Naive B cell (primary cell): ENCODE measurements at regions not wholly inside any gene's neighbourhood (a gene's known extent, or its start where the extent isn't known, plus 50 kb on each side); places are given as distances from the start of the nearest gene placed in this dataset.

Experiments used
- ATAC-seq, 2 donors: fragments of 150-1000 bp; cut with Tn5 transposase; 2 replicates each; pipeline ENCODE4 v1.10.0; 2021; ENCODE audit warnings: low read depth in 2 of 2, mild to moderate bottlenecking in 2 of 2, moderate library complexity in 2 of 2
- DNase-seq: peaks from one replicate; pipeline ENCODE4 v3.0.0; 2022
- H3K27ac Mint-ChIP-seq, 6 donors: one replicate each; pipeline ENCODE4 v1.8.0; 2020 to 2022; ENCODE audit warnings: mild to moderate bottlenecking in 6 of 6, mixed read lengths in 6 of 6, moderate library complexity in 5 of 6, inconsistent platforms in 2 of 6
- H3K27me3 Mint-ChIP-seq, 3 donors: one replicate each; pipeline ENCODE4 v1.8.0; 2021 to 2022; ENCODE audit warnings: mixed read lengths in 3 of 3, mild to moderate bottlenecking in 1 of 3
- H3K36me3 Mint-ChIP-seq, 2 donors: one replicate each; pipeline ENCODE4 v1.8.0; 2020 to 2022; ENCODE audit warnings: mixed read lengths in 2 of 2, inconsistent platforms in 1 of 2, mild to moderate bottlenecking in 1 of 2
- H3K4me1 Mint-ChIP-seq, 3 donors: one replicate each; pipeline ENCODE4 v1.8.0; 2020 to 2022; ENCODE audit warnings: mixed read lengths in 3 of 3, inconsistent platforms in 1 of 3, mild to moderate bottlenecking in 1 of 3, moderate library complexity in 1 of 3
- H3K4me3 Mint-ChIP-seq, 8 donors: one replicate each; pipeline ENCODE4 v1.8.0; 2020 to 2022; ENCODE audit warnings: mild to moderate bottlenecking in 8 of 8, mixed read lengths in 8 of 8, moderate library complexity in 8 of 8, inconsistent platforms in 2 of 8
- H3K9me3 Mint-ChIP-seq, 7 donors: one replicate each; pipeline ENCODE4 v1.8.0; 2020 to 2022; ENCODE audit warnings: mixed read lengths in 7 of 7, mild to moderate bottlenecking in 5 of 7, inconsistent platforms in 2 of 7, moderate library complexity in 1 of 7

DNA sequence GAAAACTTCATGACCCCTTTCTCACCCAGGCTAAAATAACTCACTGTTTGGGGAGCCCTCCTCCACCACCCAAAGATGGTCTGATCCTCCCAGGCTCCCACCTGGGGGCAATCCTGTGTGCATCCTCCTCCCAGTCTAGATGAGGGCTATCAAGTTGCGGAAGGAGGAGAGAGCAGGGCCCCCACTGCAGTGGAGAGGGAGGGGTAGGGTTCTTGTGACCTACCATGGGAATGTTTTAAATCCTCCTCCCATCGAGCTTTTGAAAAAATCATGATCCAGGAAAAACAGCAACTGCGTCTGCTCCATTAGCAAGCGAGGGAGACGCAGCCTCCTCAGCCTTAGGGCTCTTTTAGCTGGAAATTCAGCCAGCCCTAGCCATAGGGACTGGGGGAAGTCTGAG lies 80.0 kb downstream of the NAV1 start:
- ATAC-seq = no peak

DNA sequence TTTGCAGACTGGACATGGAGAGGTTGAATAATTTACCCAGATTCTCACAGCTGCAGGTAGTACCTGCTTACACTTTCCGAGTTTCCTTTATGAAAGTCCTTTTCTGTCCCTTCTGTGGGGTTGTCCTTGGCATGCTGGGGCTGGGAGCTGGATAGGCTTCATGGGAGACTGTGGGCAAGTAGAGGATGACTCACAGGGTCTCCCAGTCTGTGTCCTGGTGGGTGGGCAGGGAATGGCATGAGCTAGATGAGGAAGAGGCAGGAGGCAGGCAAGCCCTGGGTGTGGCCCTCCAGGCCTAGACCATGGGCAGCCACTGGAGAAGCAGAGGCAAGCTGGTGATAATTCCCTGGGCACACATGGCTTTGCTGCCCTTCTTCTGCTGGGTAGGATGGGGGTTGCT lies 80.6 kb downstream of the NAV1 start:
- ATAC-seq = no peak
- peak overlapping the region in 1 of 8 donors; percentile 53 for H3K4me3 Mint-ChIP-seq
- peaks cover 0 to 4% (median 0%) of the 10 kb centered on the region in 3 donors for H3K27me3 Mint-ChIP-seq

More for the DNA sequence above, 80.0 kb downstream of the NAV1 start:
- peaks cover 0 to 4% (median 0%) of the 10 kb centered on the region in 3 donors for H3K27me3 Mint-ChIP-seq
- H3K4me1 Mint-ChIP-seq = peaks cover 0 to 3% (median 0%) of the 10 kb centered on the region in 3 donors
- no peak for DNase-seq
- no peak overlapping the region for H3K27ac Mint-ChIP-seq
- no peaks in the 10 kb centered on the region for H3K9me3 Mint-ChIP-seq
- H3K4me3 Mint-ChIP-seq = no peak overlapping the region
- no peaks in the 10 kb centered on the region for H3K36me3 Mint-ChIP-seq

DNA sequence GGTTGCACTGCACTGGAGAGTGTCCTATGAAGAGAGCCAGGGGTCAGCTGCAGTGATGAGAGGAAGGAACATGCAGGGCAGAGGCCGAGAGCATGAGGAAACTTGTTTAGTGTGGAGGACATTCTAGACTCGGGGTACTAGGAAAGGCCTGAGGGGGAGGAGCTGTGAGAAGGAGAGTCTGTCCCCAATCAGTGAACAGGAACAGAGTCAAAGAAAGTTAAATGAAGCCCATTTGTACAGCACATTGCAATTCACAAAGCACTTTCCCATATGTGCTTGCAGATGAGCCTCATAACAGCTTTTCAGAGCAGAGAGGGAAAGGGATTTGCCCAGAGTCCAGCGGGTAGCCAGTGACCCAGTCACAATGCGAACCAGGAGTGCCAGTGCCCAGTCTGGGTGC lies 83.4 kb downstream of the NAV1 start:
- Mint-ChIP-seq H3K4me3 (no peak overlapping the region), H3K4me1 (peaks cover 0 to 3% (median 0%) of the 10 kb centered on the region in 3 donors), H3K27ac (no peak overlapping the region), H3K36me3 (no peaks in the 10 kb centered on the region), H3K27me3 (peaks cover 0 to 4% (median 0%) of the 10 kb centered on the region in 3 donors), H3K9me3 (no peaks in the 10 kb centered on the region)
- ATAC-seq (no peak), DNase-seq (no peak)

More for the DNA sequence above, 80.6 kb downstream of the NAV1 start:
- H3K4me1 Mint-ChIP-seq = peaks cover 0 to 3% (median 0%) of the 10 kb centered on the region in 3 donors
- no peaks in the 10 kb centered on the region for H3K36me3 Mint-ChIP-seq
- peak overlapping the region in 2 of 6 donors; percentile 16 to 62 for H3K27ac Mint-ChIP-seq
- no peaks in the 10 kb centered on the region for H3K9me3 Mint-ChIP-seq
- DNase-seq = no peak

DNA sequence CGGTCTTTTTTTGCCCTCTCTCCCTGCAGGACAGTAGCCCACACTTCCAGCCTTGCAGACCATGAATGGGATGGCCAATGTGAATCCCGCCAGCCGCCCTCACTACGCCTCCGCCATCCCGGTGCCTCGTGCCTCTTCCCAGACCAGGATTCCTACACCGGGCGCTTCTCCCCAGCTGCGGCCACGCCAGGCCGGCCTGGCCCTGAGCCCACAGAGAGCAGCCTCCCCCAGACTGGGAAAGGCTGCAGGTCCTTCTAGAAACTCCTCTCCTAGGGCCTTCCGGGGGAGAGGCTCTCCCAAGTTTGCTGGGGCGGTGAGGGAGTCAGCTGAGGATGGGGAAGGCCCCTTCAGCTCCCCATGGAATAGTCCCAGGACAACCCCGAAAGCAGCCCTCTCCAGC lies 83.9 kb downstream of the NAV1 start:
- Mint-ChIP-seq H3K4me3 (no peak overlapping the region), H3K27ac (no peak overlapping the region), H3K4me1 (peaks cover 0 to 3% (median 0%) of the 10 kb centered on the region in 3 donors), H3K36me3 (no peaks in the 10 kb centered on the region), H3K27me3 (peaks cover 0 to 4% (median 0%) of the 10 kb centered on the region in 3 donors), H3K9me3 (no peaks in the 10 kb centered on the region)
- DNase-seq (no peak), ATAC-seq (no peak)

DNA sequence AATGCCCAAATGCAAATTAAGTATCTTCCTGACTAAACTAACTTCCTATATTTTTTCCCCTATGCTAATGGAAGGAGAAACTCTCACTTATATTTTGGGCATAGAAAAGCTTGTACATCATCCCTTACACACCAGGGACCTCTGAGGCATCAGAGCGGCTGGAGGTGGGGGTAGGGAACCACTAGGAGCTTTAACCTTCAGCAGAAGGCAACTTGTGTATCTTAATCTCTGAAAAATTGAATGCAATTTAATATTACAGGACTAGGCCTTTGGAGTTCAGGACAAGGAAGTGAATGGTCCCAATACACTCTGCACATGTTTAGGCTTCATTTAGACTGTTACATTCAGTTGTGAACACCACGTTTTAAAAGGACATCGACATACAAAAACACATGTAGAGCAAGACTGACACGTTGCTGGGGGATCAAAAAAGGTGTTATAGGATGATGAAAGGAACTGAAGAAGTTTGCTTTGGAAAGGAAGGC lies 85.9 kb downstream of the NAV1 start:
- DNase-seq (no peak), ATAC-seq (no peak)
- H3K36me3 Mint-ChIP-seq = no peaks in the 10 kb centered on the region
- H3K4me1 Mint-ChIP-seq = peaks cover 0 to 3% (median 0%) of the 10 kb centered on the region in 3 donors
- no peak overlapping the region for H3K27ac Mint-ChIP-seq
- H3K4me3 Mint-ChIP-seq = peak overlapping the region in 1 of 8 donors; percentile 6
- H3K9me3 Mint-ChIP-seq = no peaks in the 10 kb centered on the region
- no peaks in the 10 kb centered on the region for H3K27me3 Mint-ChIP-seq

DNA sequence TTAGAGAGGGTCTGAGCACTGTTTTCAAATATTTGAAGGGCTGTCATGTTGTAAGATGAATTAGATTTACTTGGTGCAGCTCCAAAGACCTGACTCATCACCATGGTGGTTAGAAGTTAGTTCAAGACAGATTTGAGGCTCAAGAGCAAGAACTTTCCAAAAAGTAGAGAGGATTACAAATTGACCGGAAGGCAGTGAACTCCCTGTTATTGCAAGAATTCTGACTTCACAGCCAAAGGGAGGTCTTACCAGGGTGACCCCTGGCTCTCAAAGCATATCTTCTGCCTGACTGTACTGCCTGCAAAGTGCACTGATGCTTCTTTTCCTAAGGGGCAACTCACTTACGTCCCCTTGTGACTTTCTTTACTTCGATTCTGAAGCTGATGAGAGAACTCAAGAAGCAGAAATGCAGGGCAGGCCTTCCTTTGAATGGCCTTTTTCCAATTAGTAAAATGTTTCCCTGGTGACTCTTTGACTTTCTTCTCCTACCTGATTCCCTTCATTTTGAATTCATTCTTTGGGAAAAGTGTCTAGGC lies 86.4 kb downstream of the NAV1 start:
- ATAC-seq (no peak), DNase-seq (no peak)
- Mint-ChIP-seq H3K4me1 (peaks cover 0 to 3% (median 0%) of the 10 kb centered on the region in 3 donors), H3K36me3 (no peaks in the 10 kb centered on the region), H3K9me3 (no peaks in the 10 kb centered on the region), H3K27me3 (no peaks in the 10 kb centered on the region), H3K27ac (no peak overlapping the region), H3K4me3 (no peak overlapping the region)

DNA sequence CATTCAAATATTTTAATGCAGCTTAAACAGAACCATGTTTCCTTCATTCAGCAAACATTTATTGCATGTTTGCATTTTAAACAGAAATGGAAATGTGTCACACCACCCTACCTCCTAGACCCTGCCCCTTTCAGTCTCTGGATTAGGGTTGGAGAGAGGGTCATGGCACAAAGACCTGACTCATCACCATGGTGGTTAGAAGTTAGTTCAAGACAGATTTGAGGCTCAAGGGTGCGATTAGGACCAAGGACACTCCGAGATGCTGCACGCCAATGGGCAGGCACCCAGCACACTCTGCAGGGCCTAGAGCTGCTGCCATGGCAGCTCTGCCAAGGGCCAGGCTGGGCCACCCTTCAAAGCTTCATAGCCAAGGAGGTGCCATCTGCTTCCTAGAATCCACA lies 86.9 kb downstream of the NAV1 start:
- Mint-ChIP-seq H3K4me1 (peaks cover 0 to 3% (median 0%) of the 10 kb centered on the region in 3 donors), H3K27me3 (no peaks in the 10 kb centered on the region), H3K4me3 (no peak overlapping the region), H3K9me3 (no peaks in the 10 kb centered on the region), H3K27ac (no peak overlapping the region), H3K36me3 (no peaks in the 10 kb centered on the region)
- ATAC-seq (no peak), DNase-seq (no peak)

DNA sequence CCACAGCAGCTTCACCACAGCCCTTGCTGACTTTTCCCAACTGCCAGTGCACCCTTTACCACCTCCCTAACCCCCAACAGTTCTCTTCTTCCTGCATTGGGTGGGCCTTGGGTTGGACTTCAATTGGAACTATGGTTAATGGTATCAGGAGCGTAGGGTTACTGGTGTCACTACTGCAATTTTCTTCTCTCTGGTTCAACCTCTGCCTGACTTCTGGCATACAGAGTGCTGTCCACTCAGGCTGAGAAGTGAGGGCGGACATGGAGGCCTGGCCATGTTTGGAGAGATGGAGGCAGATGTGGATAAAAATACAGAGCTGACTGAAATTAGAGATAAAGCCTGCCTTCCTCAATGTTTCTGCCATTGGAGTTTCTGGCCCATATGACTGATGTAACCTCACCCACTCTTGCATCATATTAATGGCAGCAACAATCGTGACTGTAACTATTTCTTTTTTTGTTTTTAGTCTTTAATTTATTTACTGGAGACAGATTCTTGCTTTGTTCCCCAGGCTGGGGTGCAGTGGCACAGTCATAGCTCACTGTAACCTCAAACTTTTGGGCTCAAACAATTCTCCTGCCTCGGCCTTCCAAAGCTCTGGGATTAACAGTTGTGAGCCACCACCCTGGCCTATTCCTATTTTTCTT lies 87.8 kb downstream of the NAV1 start:
- H3K9me3 Mint-ChIP-seq = no peaks in the 10 kb centered on the region
- ATAC-seq = no peak
- no peak overlapping the region for H3K4me3 Mint-ChIP-seq
- H3K4me1 Mint-ChIP-seq = peaks cover 0 to 1% (median 0%) of the 10 kb centered on the region in 3 donors
- DNase-seq = no peak
- peak overlapping the region in 1 of 6 donors; percentile 44 for H3K27ac Mint-ChIP-seq
- H3K36me3 Mint-ChIP-seq = no peaks in the 10 kb centered on the region
- no peaks in the 10 kb centered on the region for H3K27me3 Mint-ChIP-seq

DNA sequence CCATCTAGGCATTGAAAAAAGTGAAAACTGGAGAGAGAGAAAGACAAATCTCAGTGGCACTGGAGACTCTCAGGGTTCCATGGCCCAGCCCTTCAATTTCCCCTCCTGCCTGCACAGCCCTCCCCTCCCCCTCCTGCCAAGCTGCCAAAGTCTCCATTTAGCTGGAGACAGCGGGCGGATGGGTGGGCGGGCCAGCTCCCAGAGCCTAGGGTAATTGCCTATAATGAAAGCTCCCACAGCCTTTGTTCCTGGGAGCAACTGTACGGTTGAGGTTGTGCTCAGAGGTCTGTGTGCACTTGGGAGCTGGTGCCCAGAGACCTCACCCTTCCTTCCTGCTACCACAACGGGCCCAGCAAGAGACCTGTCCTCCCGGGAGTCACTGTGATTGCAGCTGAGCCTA lies 89.6 kb downstream of the NAV1 start:
- no peaks in the 10 kb centered on the region for H3K36me3 Mint-ChIP-seq
- H3K4me1 Mint-ChIP-seq = no peaks in the 10 kb centered on the region
- no peak overlapping the region for H3K27ac Mint-ChIP-seq
- DNase-seq = no peak
- no peak overlapping the region for H3K4me3 Mint-ChIP-seq
- H3K27me3 Mint-ChIP-seq = no peaks in the 10 kb centered on the region
- no peak for ATAC-seq
- no peaks in the 10 kb centered on the region for H3K9me3 Mint-ChIP-seq

DNA sequence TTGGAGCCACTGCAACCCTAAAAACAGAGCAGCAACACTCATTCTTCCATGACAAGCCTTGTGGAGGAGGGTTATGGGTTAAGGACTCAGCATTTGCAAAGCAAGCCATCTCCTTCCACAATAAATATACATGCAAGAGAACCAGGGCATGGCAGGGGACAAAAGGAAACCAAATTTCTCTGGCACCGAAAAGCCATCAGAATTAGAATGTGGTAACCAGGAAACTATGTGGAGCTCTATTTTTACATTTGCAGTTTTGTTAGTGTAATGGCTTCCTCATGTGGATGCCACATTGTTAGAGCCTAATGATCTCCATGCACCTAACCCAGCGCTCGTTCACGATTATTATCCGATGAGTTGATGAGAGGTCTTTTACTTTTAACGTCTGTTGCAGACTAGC lies 91.7 kb downstream of the NAV1 start:
- Mint-ChIP-seq H3K27me3 (peaks cover 0 to 5% (median 0%) of the 10 kb centered on the region in 3 donors), H3K36me3 (no peaks in the 10 kb centered on the region), H3K4me1 (no peaks in the 10 kb centered on the region), H3K27ac (no peak overlapping the region), H3K9me3 (no peaks in the 10 kb centered on the region), H3K4me3 (no peak overlapping the region)
- no peak for DNase-seq
- no peak for ATAC-seq

DNA sequence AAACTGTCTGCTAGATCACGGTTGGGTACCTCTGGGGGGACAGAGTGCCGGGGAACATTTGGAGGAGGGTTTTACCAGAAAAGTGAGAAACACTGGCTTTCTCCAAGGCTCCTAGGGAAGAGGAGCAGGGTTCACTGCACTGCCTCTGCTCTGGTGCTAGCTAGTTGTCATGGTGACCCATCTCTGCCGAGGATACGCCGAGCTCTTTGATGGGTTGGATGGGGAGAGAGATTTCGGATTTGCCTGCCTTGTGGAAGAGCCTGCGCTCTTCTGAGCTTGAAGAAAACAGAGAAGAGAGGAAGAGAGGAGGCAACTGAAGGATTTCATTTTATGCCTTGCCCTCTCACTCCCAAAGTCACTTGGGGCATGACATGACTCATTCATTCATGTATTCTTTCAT lies 92.1 kb downstream of the NAV1 start:
- no peak for DNase-seq
- Mint-ChIP-seq H3K9me3 (no peaks in the 10 kb centered on the region), H3K4me3 (no peak overlapping the region), H3K27me3 (peaks cover 0 to 5% (median 0%) of the 10 kb centered on the region in 3 donors), H3K4me1 (no peaks in the 10 kb centered on the region), H3K36me3 (no peaks in the 10 kb centered on the region), H3K27ac (no peak overlapping the region)
- ATAC-seq = no peak

DNA sequence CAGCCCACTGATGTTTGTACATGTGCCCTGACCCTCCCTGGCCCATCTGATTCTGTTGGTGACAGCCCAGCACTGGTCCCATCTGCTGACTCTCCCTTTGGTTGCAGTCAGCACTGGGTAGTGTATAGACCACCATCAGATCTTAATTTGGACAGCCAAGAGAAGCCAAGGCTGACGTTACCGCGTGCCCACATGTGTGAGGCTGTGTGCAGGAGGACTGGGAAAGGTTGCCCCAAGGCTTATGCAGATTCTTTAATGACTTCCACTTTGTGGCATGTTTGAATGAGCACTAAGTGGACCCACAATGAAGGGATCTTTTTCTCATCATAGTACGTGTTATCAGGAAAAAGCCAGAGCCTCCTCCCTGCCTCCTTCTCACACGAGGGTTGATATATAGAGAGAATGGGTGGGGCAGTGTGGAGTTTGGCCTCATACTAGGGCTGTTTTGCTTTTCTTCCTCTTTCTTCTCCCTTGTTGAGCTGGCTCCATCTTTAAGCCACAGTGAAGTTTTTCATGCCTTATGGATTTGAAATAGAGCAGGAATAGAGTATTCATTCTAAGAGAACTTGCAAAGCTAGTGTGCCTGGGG lies 93.5 kb downstream of the NAV1 start:
- Mint-ChIP-seq H3K9me3 (no peaks in the 10 kb centered on the region), H3K27ac (no peak overlapping the region), H3K36me3 (no peaks in the 10 kb centered on the region), H3K4me3 (no peak overlapping the region), H3K4me1 (no peaks in the 10 kb centered on the region), H3K27me3 (peaks cover 0 to 5% (median 0%) of the 10 kb centered on the region in 3 donors)
- DNase-seq (no peak), ATAC-seq (no peak)

DNA sequence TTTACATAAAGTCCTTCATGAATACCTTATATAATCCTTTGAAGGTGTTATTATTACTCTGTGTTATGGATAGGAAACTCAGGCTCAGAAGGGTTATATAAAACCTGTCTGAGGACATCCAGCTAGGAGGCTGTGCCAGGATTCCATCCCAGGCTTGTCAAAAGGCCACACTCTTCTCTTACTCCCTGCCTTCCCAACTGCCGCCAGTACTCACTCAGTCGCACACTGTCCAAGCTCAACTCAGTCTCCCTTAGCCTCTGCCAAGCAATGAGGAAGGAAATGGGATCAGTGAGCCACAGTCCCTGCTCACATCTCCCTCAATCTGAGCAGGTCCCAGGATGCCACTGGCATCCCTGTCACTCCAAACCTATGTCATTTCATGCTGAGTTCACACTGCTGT lies 94.4 kb downstream of the NAV1 start:
- Mint-ChIP-seq H3K4me3 (no peak overlapping the region), H3K36me3 (no peaks in the 10 kb centered on the region), H3K9me3 (no peaks in the 10 kb centered on the region), H3K27ac (no peak overlapping the region), H3K4me1 (no peaks in the 10 kb centered on the region), H3K27me3 (peaks cover 0 to 5% (median 0%) of the 10 kb centered on the region in 3 donors)
- DNase-seq (no peak), ATAC-seq (no peak)

DNA sequence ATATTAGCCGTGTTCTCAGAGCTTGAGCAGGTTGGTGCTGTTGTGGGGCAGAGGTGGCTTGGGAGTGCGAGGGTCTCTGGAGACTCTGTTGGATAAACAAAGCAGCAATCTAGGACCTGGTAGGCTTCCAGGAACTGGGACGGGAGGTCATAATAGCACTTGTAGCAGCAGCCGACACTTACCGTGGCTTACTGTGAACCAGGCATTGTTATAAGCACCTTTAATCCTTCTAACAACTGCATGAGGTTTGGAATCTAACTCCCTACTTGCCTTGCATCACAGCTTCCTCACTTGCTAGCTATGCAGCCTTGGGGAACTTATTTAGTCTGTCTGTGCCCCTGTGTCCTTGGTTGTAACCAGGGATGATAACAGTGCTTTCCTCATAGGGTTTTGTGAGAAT lies 94.9 kb downstream of the NAV1 start:
- no peaks in the 10 kb centered on the region for H3K36me3 Mint-ChIP-seq
- no peak for ATAC-seq

More for the DNA sequence above, 94.9 kb downstream of the NAV1 start:
- DNase-seq = no peak
- Mint-ChIP-seq H3K9me3 (no peaks in the 10 kb centered on the region), H3K4me3 (no peak overlapping the region), H3K27ac (no peak overlapping the region), H3K27me3 (peaks cover 0 to 5% (median 0%) of the 10 kb centered on the region in 3 donors), H3K4me1 (no peaks in the 10 kb centered on the region)
